AG08396 (cell line): ENCODE measurements at regions not wholly inside any gene's neighbourhood (a gene's known extent, or its start where the extent isn't known, plus 50 kb on each side); places are given as distances from the start of the nearest gene placed in this dataset.
"Not testable (repeated sequence)": the region's sequence is repeated elsewhere in the genome, so short reads cannot be mapped to it uniquely, and the experiment has no call there.

Source experiments
- DNase-seq: peaks from one replicate; pipeline ENCODE4 v3.0.0; 2012; ENCODE audit warnings: low spot score, mixed read lengths

DNA sequence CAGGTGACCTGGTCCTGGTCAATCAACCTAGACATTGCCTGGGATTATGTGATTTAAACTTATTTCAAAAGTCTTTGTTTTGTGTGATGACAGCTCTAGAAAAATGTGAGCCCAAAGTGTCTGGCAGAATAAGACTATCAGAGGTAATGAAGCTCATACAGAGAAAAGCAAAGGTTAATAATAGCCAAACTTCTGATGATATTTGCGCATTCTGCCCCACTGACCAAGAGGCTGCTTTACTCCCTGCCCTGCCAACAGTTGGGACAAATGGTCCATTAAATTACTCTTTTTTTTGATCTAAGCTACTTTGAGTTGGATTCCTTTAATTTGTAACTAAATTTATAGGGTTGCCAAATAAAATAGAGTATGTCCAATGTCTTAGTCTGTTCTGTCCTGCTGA, 911.2 kb downstream of the MCTP2 start:
- DNase-seq = no peak

GRCh38 chr15:95146481-95146880, 915.1 kb downstream of the MCTP2 start:
- no peak for DNase-seq

- no peak for DNase-seq
Measured at GRCh38 chr15:95148183-95148582, 916.8 kb downstream of the MCTP2 start.

GRCh38 chr15:95149036-95149435, 917.7 kb downstream of the MCTP2 start:
- no peak for DNase-seq

- DNase-seq = no peak
Measured at GRCh38 chr15:95149771-95150170, 918.4 kb downstream of the MCTP2 start.

DNA sequence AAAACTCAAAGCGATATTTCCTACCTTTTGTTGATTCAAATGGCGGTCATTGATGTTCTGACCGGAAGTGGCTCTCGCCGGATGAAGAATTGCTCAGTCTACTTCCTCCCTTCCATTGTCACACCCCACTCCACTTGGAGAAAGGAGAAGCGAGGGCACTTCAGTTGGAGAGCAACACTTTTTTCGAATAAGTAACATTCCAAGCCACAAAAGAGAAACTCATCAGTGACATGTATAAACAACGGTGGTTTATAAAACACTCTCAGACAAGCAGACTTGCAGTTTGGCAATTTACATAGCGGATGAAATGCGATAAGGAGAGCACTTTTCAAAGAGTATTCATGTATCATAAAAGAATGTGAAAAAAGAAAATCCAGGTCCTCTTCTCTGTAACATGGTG, 919.1 kb downstream of the MCTP2 start:
- no peak for DNase-seq

DNA sequence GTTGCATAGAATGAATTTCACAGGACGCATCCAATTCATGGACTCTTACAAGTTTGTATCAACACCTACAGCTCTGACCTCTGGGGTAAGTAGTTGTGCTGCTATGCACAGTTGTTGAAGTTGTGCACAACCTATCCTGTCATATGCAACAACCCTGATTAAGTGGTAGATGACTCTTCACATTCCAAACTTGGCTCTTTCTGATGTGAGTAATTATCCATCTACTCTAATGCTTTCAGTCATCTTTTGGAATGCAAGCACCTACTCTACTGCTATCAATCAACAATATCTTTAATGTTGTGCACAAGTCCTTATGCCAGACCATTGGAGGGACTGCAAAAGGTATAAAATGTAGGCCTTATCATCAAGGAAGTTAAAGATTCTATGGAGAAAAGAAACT, 921.4 kb downstream of the MCTP2 start:
- DNase-seq = no peak

DNA sequence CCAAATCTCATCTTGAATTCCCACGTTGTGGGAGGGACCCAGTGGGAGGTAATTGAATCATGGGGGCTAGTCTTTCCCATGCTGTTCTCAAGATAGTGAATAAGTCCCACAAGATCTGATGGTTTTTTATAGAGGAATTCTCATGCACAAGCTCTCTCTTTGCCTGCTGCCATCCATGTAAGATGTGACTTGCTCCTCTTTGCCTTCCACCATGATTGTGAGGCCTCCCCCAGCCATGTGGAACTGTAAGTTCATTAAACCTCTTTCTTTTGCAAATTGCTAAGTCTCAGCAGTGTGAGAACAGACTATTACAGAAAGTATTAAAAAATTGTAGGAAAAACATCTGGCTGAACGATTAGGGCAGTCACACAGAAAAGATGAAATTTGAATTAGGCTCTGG, 921.8 kb downstream of the MCTP2 start:
- not testable (repeated sequence) for DNase-seq

DNA sequence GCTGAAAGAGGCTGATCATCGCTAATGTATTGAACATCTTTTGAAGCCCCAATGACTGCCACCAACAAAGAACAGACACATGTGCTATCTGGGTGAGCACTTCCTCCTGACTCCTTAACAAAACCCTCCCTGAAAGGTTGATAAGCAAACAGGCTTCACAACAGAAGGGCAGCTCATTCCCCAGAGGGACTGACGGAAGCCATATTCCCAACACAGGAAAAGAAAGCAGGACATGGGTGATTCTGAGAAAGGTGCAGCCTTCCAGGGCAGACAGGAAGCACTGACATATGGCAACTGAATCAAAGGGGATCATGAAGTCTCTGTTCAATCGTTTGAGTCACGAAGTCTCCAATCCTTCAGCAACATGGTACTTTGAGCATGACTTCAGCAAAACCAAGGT, 929.0 kb downstream of the MCTP2 start:
- DNase-seq = no peak

DNA sequence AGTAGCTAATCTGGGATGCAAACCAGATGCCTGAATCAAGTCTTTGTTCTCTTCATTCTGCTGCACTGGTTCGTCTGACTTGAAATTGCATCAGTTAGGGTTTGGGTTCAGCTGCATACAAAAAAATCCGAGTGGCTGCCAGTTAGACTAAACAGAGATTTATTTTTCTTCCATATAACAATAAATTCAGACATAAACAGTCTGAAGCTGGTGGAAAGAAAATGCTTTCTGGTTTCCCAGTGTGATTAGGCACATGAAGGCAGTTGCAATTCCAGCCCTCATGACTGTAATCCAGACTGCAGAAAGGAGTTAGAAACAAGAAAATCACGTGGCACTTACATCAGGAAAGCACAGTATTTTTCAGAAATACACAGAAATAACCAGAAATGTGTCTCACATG, 930.7 kb downstream of the MCTP2 start:
- no peak for DNase-seq

GRCh38 chr15:95162531-95162930, 931.2 kb downstream of the MCTP2 start:
- no peak for DNase-seq

DNA sequence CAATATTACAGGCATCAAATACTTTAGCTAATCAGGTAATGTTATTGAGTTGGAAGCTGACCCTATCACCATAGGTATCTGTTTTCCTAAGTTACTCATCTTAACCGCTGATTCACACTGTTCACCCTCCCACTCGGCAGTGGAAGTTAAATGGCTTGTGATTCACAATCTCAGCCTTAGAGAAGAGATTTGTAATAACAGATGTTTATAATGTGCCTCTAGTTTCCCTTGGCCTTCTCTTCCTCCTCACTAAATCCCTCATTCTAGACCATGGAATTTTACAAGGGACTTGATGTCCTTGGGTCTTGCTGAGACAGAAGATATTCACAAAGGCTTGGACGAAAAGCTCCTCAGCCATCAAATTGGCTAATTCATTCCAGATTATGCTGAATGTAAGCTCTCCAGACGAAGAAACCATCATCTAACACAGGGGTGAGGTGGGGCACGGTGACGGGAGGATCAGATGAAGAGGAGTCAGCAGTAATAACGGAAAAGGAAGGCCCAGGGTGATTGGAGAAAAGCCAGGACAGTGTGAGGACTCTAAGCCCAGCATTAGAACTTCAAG, 931.7 kb downstream of the MCTP2 start:
- peak; percentile 29 for DNase-seq

- no peak for DNase-seq
Measured at GRCh38 chr15:95168152-95168551, 936.8 kb downstream of the MCTP2 start.

- no peak for DNase-seq
Measured at GRCh38 chr15:95168951-95169431, 937.6 kb downstream of the MCTP2 start.

DNA sequence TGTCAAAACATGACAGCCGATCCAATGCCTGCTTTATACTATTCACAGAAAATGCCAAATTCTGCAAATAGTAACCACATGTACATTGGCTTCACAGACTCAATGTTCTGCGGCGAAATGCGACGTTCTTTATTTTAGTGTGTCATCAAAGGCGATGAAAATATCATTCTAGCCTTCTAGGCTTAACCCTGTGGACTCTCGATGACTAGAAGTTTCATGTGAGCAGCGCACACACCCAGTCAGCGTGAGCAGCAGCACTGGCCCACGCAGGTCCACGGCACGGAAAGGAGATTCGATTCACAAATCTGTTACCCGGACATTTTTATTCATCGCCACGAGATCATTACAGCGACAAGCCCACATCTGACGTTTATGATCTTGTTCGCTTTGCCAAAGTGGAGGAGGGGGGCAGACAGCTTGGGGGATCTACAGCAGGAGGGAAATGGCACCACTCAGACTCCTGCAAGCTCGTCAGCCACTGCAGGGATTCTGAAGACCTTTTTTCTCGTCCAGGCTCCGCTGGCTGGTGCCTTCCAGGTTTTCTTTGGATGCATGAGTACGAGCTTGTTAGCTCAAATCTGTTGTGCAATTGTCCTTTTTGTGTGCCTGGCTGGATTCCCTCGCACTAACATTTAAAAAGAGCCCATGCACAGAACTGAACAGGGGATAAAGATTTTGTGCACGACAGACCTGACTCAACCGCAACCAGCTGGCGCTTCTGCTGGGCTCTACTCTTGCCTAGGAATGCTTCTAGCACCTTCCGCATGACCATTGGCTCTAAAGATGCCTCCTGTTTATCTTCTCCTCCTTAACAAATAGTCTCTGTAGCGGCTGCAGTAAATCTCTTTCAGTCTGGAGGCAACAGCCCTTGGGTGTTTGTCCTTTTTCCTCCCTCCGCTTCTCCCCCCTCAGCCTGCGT, 938.4 kb downstream of the MCTP2 start:
- DNase-seq = peak; percentile 13

GRCh38 chr15:95170561-95171380, 939.4 kb downstream of the MCTP2 start:
- no peak for DNase-seq

DNA sequence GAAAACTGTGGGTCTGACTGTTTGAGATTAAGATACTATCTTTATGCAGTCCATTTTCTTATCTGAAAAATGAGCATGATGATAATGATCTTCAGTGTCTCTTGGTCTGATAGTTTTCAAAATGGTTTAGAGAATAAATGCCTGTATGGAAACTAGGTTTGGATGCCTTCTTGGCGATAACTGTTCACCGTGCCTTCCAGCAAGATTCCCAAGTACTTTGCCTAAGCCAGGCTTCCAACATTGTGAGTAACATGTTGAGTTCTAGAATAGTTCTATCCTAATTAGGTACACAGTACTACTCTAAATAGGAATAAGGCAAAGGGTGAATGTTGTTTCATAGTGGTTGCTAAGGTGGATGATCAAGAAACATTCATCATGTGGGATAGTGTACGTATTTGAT, 940.2 kb downstream of the MCTP2 start:
- no peak for DNase-seq

- DNase-seq = no peak
Measured at GRCh38 chr15:95174301-95175259, 943.2 kb downstream of the MCTP2 start.

DNA sequence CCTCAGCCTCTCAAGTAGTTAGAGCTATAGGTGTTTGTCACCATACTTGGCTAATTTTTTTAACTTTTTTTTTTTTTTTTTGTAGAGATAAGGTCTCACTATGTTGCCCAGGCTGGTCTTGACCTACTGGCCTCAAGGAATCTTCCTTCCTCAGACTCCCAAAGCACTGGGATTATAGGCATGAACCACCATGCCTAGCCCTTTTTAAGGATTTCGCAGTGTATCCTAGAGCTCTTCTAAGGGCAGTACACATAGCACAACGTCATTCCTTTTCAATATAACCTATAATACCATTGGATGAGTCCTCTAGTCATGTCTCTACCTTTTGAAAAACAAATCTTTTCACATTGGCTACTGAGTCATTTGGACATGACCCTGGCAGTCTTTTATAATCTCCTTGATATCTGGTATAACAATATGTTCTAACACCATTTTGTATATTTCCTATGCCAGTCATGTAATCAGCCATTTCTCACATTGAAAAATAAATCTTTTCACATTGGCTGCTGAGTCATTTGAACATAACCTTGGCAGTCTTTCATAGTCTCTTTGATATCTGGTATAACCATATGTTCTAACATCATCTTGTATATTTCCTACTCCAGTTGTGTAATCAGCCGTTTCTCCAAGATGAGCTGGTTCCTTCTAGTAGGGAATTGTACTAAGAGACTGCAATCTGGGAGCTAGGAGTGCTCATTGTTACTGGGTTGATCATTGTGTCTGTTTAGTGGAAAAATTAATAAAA, 944.7 kb downstream of the MCTP2 start:
- no peak for DNase-seq

DNA sequence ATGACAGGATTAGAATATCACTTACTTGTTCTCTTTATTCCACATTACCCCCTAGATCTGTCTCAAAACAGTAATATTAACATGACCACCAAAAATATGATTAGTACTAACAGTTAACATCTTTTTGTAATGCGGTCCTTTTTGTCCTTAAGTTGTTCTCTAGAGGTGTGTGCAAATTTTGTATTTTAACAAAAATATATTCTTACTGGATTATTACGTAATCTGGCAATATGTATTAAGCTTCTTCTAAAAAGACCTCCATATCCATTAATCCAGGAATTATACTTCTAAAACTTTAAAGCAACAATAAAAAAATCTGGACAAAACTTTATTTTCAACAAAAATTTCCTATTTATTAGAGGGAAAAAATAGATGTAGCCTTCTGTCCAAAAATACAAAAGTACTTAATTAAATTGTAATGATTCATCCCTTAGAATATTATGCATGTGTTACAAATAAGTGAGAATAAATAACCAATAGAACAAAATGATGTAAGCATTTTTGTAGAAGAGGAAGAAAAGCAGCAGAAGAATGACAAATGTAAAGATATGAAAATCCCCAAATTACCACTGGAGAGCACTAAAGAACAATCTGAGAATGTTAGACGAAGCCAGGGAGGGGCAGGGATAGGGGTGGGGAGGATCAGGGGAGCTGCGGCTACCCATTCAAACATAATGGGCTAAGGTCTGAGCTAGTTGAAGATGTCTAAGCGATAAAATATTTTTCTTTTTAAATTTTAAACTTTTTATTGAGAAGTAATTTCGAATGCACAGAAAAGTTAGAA, 945.6 kb downstream of the MCTP2 start:
- DNase-seq = no peak
